OCI-LY3 (cell line): ENCODE measurements at regions not wholly inside any gene's neighbourhood (a gene's known extent, or its start where the extent isn't known, plus 50 kb on each side); places are given as distances from the start of the nearest gene placed in this dataset.
"Not testable (repeated sequence)": the region's sequence is repeated elsewhere in the genome, so short reads cannot be mapped to it uniquely, and the experiment has no call there.

ENCODE experiments used
- CTCF ChIP-seq: fragments of 200-600, 300-600 bp; sonication (generic); IDR thresholded peaks from 2 replicates; pipeline ENCODE4 v1.5.1; 2014; ENCODE audit warnings: antibody characterized with exemption, low read length, low read depth
- EZH2phosphoT487 ChIP-seq: fragments of 200-600 bp; shearing (Covaris generic); IDR thresholded peaks from 2 replicates; pipeline ENCODE4 v1.6.1; 2018; ENCODE audit warnings: antibody characterized with exemption, mixed run types, low read depth

DNA sequence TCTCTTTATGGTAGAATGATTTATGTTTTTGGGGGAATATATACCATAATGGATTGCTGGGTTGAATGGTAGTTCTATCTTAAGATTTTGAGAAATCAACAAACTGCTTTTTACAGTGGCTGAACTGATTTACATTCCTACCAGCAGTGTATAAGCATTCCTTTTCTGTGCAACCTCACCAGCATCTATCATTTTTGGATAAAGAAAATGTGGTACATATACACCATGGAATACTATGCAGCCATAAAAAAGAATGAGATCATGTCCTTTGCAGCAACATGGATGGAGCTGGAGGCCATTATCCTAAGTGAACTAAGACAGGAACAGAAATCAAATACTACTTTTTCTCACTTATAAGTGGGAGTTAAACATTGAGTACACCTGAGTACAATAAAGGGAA lies 746.4 kb downstream of the MAT2B start:
- not testable (repeated sequence) for TF ChIP-seq CTCF, EZH2phosphoT487
